ENCODE measurements at regions not wholly inside any gene's neighbourhood (a gene's known extent, or its start where the extent isn't known, plus 50 kb on each side); places are given as distances from the start of the nearest gene placed in this dataset.
"Not testable (repeated sequence)": the region's sequence is repeated elsewhere in the genome, so short reads cannot be mapped to it uniquely, and the experiment has no call there.

DNA sequence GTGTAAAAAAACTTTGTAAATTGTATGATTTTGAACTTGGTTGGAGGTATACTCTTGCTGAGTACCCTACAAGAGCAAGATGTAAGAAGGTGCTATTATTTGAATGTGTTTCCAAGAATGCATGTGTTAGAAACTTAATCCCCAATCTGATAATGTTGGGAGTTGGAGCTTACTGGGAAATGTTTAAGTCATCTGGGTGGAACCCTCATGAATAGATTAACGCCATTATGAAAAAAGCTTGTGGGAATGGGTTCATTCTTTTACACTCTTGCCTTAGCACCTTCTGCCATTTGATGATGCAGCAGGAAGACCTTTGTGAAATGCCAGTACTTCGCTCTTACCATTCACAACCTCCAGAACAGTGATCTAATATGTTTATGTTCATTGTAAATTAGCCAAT is 498.3 kb downstream of the TMEM135 start:
- 69 to 75% methylated on average over 2 of the region's 2 CpGs for WGBS, 2 donors
- TF ChIP-seq POLR2A (IDR thresholded peaks at IDR 0.05): no peak
- no peak for TF ChIP-seq CTCF (IDR thresholded peaks at IDR 0.05)
- H3K27me3 ChIP-seq: no peaks in the 10 kb centered on the region
- H3K9me3 ChIP-seq: no peaks in the 10 kb centered on the region
- H3K4me1 ChIP-seq: no peaks in the 10 kb centered on the region
- no peak overlapping the region for H3K27ac ChIP-seq
- H3K4me3 ChIP-seq: no peak overlapping the region
- ATAC-seq (no peak), DNase-seq (no peak)
- H3K36me3 ChIP-seq (replicated peaks in 1 of 2; ENCODE audit: insufficient read depth in 1 of 2, low read depth in 2 of 2): no peaks in the 10 kb centered on the region
- intact Hi-C loops (cut with DNase I): no loop called here

GRCh38 chr11:87535513-87535912 is 497.8 kb downstream of the TMEM135 start:
- no peaks in the 10 kb centered on the region for H3K9me3 ChIP-seq
- DNase-seq: no peak
- no peak for ATAC-seq
- 50 to 51% methylated on average over 4 of the region's 4 CpGs for WGBS, 2 donors
- no peak for TF ChIP-seq POLR2A (IDR thresholded peaks at IDR 0.05)
- no peak for TF ChIP-seq CTCF (IDR thresholded peaks at IDR 0.05)
- H3K27me3 ChIP-seq: no peaks in the 10 kb centered on the region
- H3K36me3 ChIP-seq (replicated peaks in 1 of 2; ENCODE audit: insufficient read depth in 1 of 2, low read depth in 2 of 2): no peaks in the 10 kb centered on the region
- intact Hi-C loops (cut with DNase I): no loop called here
- H3K27ac ChIP-seq: no peak overlapping the region
- no peak overlapping the region for H3K4me3 ChIP-seq
- H3K4me1 ChIP-seq: no peaks in the 10 kb centered on the region

DNA sequence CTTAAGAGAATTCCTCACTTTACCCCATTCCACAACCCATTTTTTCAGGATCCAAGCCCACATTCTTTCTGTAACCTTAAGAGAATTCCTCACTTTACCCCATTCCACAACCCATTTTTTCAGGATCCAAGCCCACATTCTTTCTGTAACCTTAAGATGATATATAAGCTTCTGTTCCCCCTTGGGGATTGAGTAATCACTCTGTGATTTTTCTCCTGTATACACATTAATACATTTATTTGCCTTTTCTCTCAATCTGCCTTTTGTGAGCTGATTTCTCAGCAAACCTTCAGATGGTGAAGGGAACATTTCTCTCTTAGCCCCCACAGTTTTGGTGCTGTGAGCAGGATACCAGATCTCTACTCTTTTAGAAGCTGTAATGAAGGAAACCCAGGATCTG is 494.1 kb downstream of the TMEM135 start:
- H3K27ac ChIP-seq; ATAC-seq; intact Hi-C loops (cut with DNase I); H3K9me3 ChIP-seq; H3K27me3 ChIP-seq; H3K4me1 ChIP-seq; H3K4me3 ChIP-seq; DNase-seq; H3K36me3 ChIP-seq (replicated peaks in 1 of 2; ENCODE audit: insufficient read depth in 1 of 2, low read depth in 2 of 2): not testable (repeated sequence)

GRCh38 chr11:87529486-87529885 is 491.8 kb downstream of the TMEM135 start:
- no peaks in the 10 kb centered on the region for H3K4me1 ChIP-seq
- intact Hi-C loops (cut with DNase I): no loop called here
- DNase-seq: no peak
- no peaks in the 10 kb centered on the region for H3K36me3 ChIP-seq (replicated peaks in 1 of 2; ENCODE audit: insufficient read depth in 1 of 2, low read depth in 2 of 2)
- H3K9me3 ChIP-seq: peaks cover 0 to 7% (median 0%) of the 10 kb centered on the region in 3 donors
- TF ChIP-seq CTCF (IDR thresholded peaks at IDR 0.05) (no peak), POLR2A (IDR thresholded peaks at IDR 0.05) (no peak)
- no peak overlapping the region for H3K4me3 ChIP-seq
- ATAC-seq: no peak
- no peak overlapping the region for H3K27ac ChIP-seq
- 58 to 80% methylated on average over 1 of the region's 1 CpG for WGBS, 2 donors
- H3K27me3 ChIP-seq: no peaks in the 10 kb centered on the region

DNA sequence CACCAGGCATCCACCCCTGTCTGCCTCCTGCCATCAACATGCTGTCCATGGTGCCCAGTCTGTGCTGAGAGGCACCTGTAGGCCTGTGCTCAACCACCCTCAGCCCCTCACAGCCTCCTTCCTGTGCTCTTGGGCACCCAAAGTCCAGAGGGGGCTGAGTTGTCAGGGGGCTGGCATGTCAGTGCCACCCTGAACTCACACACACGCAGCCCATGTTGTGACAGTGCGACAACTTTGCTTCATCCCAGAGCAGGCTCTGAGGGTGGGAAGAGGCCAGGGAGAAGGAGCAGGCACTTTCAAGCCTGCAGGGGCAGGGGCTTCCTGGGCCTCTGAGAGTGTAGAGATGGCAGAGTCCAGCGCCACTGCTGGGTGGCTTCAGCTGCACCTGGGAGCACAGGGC is 491.0 kb downstream of the TMEM135 start:
- ATAC-seq (no peak), DNase-seq (no peak)
- no peak for TF ChIP-seq POLR2A (IDR thresholded peaks at IDR 0.05)
- no peak for TF ChIP-seq CTCF (IDR thresholded peaks at IDR 0.05)
- no peaks in the 10 kb centered on the region for H3K36me3 ChIP-seq (replicated peaks in 1 of 2; ENCODE audit: insufficient read depth in 1 of 2, low read depth in 2 of 2)
- no peaks in the 10 kb centered on the region for H3K4me1 ChIP-seq
- 68 to 92% methylated on average over 2 to 3 of the region's 3 CpGs for WGBS, 2 donors
- H3K27ac ChIP-seq: no peak overlapping the region
- intact Hi-C loops (cut with DNase I): no loop called here
- peaks cover 0 to 14% (median 0%) of the 10 kb centered on the region in 3 donors for H3K9me3 ChIP-seq
- H3K27me3 ChIP-seq: no peaks in the 10 kb centered on the region
- H3K4me3 ChIP-seq: no peak overlapping the region
